Stomach (tissue), 8 donors: ENCODE measurements at regions not wholly inside any gene's neighbourhood (a gene's known extent, or its start where the extent isn't known, plus 50 kb on each side); places are given as distances from the start of the nearest gene placed in this dataset.

ENCODE experiments used
- DNase-seq, 2 donors: peaks; one replicate each; pipeline versions ENCODE4 v3.0.0 to v3.0.0-alpha.2; 2013 to 2019
- H3K27ac ChIP-seq, 5 donors: fragments of 200-600 bp in 4 of 5; sonication (generic) in 4 of 5; one replicate each; pipeline ENCODE4 v1.5.1; 2013 to 2019; ENCODE audit warnings: mild to moderate bottlenecking in 1 of 5, moderate library complexity in 1 of 5
- H3K27me3 ChIP-seq, 3 donors: fragments of 200-600 bp; sonication (generic); one replicate each; pipeline ENCODE4 v1.5.1; 2017 to 2019; ENCODE audit warnings: mixed run types in 1 of 3
- H3K36me3 ChIP-seq, 4 donors: fragments of 200-600 bp; sonication (generic); 1 replicate in 3 of 4; 2 replicates in 1 of 4; pipeline ENCODE4 v1.5.1; 2016 to 2019
- H3K4me1 ChIP-seq, 4 donors: fragments of 200-600 bp; sonication (generic); one replicate each; pipeline ENCODE4 v1.5.1; 2016 to 2019
- H3K4me3 ChIP-seq, 4 donors: fragments of 200-600 bp; sonication (generic) in 3 of 4; one replicate each; pipeline ENCODE4 v1.5.1; 2016 to 2019; ENCODE audit warnings: mild to moderate bottlenecking in 1 of 4
- H3K9me3 ChIP-seq, 4 donors: fragments of 200-600 bp; sonication (generic); one replicate each; pipeline ENCODE4 v1.5.1; 2016 to 2019
- CTCF ChIP-seq, 7 experiments: fragments of 450-650 bp in 4 of 7; fragments of 200-600 bp in 3 of 7; sonication (generic) in 3 of 7; IDR thresholded peaks; one replicate each; pipeline ENCODE4 v1.5.1; 2016 to 2019; ENCODE audit warnings: antibody characterized with exemption in 7 of 7, control low read depth in 2 of 7, mild to moderate bottlenecking in 1 of 7
- EP300 ChIP-seq: sonication (generic); formaldehyde crosslinking; IDR thresholded peaks from one replicate; pipeline ENCODE4 v1.6.1; 2017; ENCODE audit warnings: antibody characterized with exemption
- POLR2A ChIP-seq, 4 donors: fragments of 450-650 bp; IDR thresholded peaks; one replicate each; pipeline ENCODE4 v1.6.1; 2016; ENCODE audit warnings: antibody characterized with exemption in 4 of 4, control low read depth in 2 of 4, mild to moderate bottlenecking in 1 of 4, moderate library complexity in 1 of 4
- POLR2AphosphoS5 ChIP-seq, 3 donors: sonication (generic); formaldehyde crosslinking; IDR thresholded peaks; one replicate each; pipeline ENCODE4 v1.6.1; 2016; ENCODE audit warnings: antibody characterized with exemption in 3 of 3
- WGBS, 5 donors: extraction: QIAGEN DNeasy Blood & Tissue Kit in 3 of 5; methylation state at CpG; one replicate each; pipeline versions ENCODE4 v1.1.5 to v1.1.7; 2013 to 2018; 5-methylcytosine and 5-hydroxymethylcytosine counted together
- intact Hi-C: fragments of 100-400 bp; cut with DNase I; formaldehyde crosslinking; loops from one replicate; pipeline ENCODE4 v1.15.1; 2023; ENCODE audit warnings: low total_unique reads
- donor health status: healthy with polysubstance abuse.
- donor health status: Bipolar disorder and iron deficiency.
- donor health status: healthy.

- no peaks in the 10 kb centered on the region for H3K4me1 ChIP-seq
- no peak for DNase-seq
- whole genome bisulfite sequencing, 5 donors: 67 to 76% (median 72%) methylated on average over 1 of the region's 1 CpG
- no peak overlapping the region for H3K27ac ChIP-seq
- no peaks in the 10 kb centered on the region for H3K36me3 ChIP-seq
- intact Hi-C loops: no loop called here
- no peaks in the 10 kb centered on the region for H3K27me3 ChIP-seq
- peaks cover 0 to 7% (median 0%) of the 10 kb centered on the region in 4 donors for H3K9me3 ChIP-seq
- H3K4me3 ChIP-seq: no peak overlapping the region
- no peak for TF ChIP-seq POLR2A (IDR thresholded peaks at IDR 0.05)
- TF ChIP-seq CTCF (IDR thresholded peaks at IDR 0.05): no peak
- TF ChIP-seq POLR2AphosphoS5 (IDR thresholded peaks at IDR 0.05): no peak
- no peak for TF ChIP-seq EP300
Observed at GRCh38 chr13:67577361-67577760, 347.2 kb upstream of the PCDH9 start.

GRCh38 chr13:67574320-67575233, 344.4 kb upstream of the PCDH9 start:
- Histone ChIP-seq H3K4me1 (no peaks in the 10 kb centered on the region), H3K27me3 (no peaks in the 10 kb centered on the region), H3K4me3 (no peak overlapping the region), H3K27ac (no peak overlapping the region), H3K9me3 (peaks cover 0 to 7% (median 0%) of the 10 kb centered on the region in 4 donors), H3K36me3 (no peaks in the 10 kb centered on the region)
- no peak for DNase-seq
- WGBS, 5 donors: 58 to 66% (median 64%) methylated on average over 5 of the region's 5 CpGs
- no peak for TF ChIP-seq POLR2A (IDR thresholded peaks at IDR 0.05)
- intact Hi-C loops: no loop called here

- Histone ChIP-seq H3K4me1 (no peaks in the 10 kb centered on the region), H3K9me3 (no peaks in the 10 kb centered on the region), H3K27ac (no peak overlapping the region), H3K27me3 (no peaks in the 10 kb centered on the region), H3K4me3 (no peak overlapping the region), H3K36me3 (no peaks in the 10 kb centered on the region)
- WGBS, 5 donors: 78 to 89% (median 82%) methylated on average over 4 of the region's 4 CpGs
- no peak for TF ChIP-seq POLR2AphosphoS5 (IDR thresholded peaks at IDR 0.05)
- TF ChIP-seq POLR2A (IDR thresholded peaks at IDR 0.05): no peak
- no peak for TF ChIP-seq EP300
- no peak for TF ChIP-seq CTCF (IDR thresholded peaks at IDR 0.05)
- intact Hi-C loops: no loop called here
- DNase-seq: no peak
Observed at GRCh38 chr13:67568205-67568604, 338.1 kb upstream of the PCDH9 start.

GRCh38 chr13:67557642-67558241, 327.6 kb upstream of the PCDH9 start:
- no peak for DNase-seq
- H3K27me3 ChIP-seq: no peaks in the 10 kb centered on the region
- no peak overlapping the region for H3K4me3 ChIP-seq
- intact Hi-C loops: no loop called here
- H3K36me3 ChIP-seq: no peaks in the 10 kb centered on the region
- WGBS, 5 donors: 73 to 84% (median 79%) methylated on average over 2 of the region's 2 CpGs
- no peaks in the 10 kb centered on the region for H3K4me1 ChIP-seq
- peaks cover 0 to 29% (median 9%) of the 10 kb centered on the region in 4 donors for H3K9me3 ChIP-seq
- TF ChIP-seq POLR2A (IDR thresholded peaks at IDR 0.05) (no peak), CTCF (IDR thresholded peaks at IDR 0.05) (no peak), POLR2AphosphoS5 (IDR thresholded peaks at IDR 0.05) (no peak), EP300 (no peak)
- H3K27ac ChIP-seq: no peak overlapping the region
